Epithelial cell of proximal tubule (primary cell): ENCODE measurements at regions not wholly inside any gene's neighbourhood (a gene's known extent, or its start where the extent isn't known, plus 50 kb on each side); places are given as distances from the start of the nearest gene placed in this dataset.

Source experiments
- DNase-seq: peaks from one replicate; pipeline ENCODE4 v3.0.0-alpha.2; 2011; ENCODE audit warnings: low read depth
- H3K4me3 ChIP-seq: 2 replicates; pipeline ENCODE4 v1.5.1; 2011; ENCODE audit warnings: low read depth, mild to moderate bottlenecking, low read length
- CTCF ChIP-seq: conservative IDR thresholded peaks from 2 replicates; pipeline ENCODE4 v1.5.1; 2012; ENCODE audit warnings: low read depth, mild to moderate bottlenecking, low read length

- no peak for DNase-seq
- H3K4me3 ChIP-seq, result no peak overlapping the region
- TF ChIP-seq CTCF, result no peak
Observed at GRCh38 chr6:110552076-110552475, 75.7 kb upstream of the SLC22A16 start.

- TF ChIP-seq CTCF, result no peak
- no peak for DNase-seq
- no peak overlapping the region for H3K4me3 ChIP-seq
Observed at GRCh38 chr6:110551088-110551487, 74.7 kb upstream of the SLC22A16 start.

GRCh38 chr6:110550353-110550752 is 73.9 kb upstream of the SLC22A16 start:
- no peak overlapping the region for H3K4me3 ChIP-seq
- no peak for DNase-seq
- TF ChIP-seq CTCF, result no peak

GRCh38 chr6:110549277-110549676 is 72.9 kb upstream of the SLC22A16 start:
- DNase-seq, result no peak
- no peak for TF ChIP-seq CTCF
- H3K4me3 ChIP-seq, result no peak overlapping the region

GRCh38 chr6:110548110-110548847 is 71.9 kb upstream of the SLC22A16 start:
- TF ChIP-seq CTCF, result no peak
- H3K4me3 ChIP-seq, result no peak overlapping the region
- DNase-seq, result no peak

- no peak overlapping the region for H3K4me3 ChIP-seq
- DNase-seq, result peak; percentile 46
Observed at GRCh38 chr6:110547266-110547964, 71.0 kb upstream of the SLC22A16 start.

More at GRCh38 chr6:110547266-110547964, 71.0 kb upstream of the SLC22A16 start:
- no peak for TF ChIP-seq CTCF
